DMS153 (cell line): ENCODE measurements at regions not wholly inside any gene's neighbourhood (a gene's known extent, or its start where the extent isn't known, plus 50 kb on each side); places are given as distances from the start of the nearest gene placed in this dataset.

ENCODE experiments used
- DNase-seq: peaks from one replicate; lab custom pipeline; 2025; lab: John Stamatoyannopoulos, UW

- no peak for DNase-seq
Observed at GRCh38 chr15:31555022-31555421, 228.4 kb downstream of the KLF13 start.

- no peak for DNase-seq
Observed at GRCh38 chr15:31556494-31557150, 230.0 kb downstream of the KLF13 start.

GRCh38 chr15:31557899-31558298 is 231.3 kb downstream of the KLF13 start:
- DNase-seq: no peak

- DNase-seq: no peak
Observed at GRCh38 chr15:31558840-31559239, 232.2 kb downstream of the KLF13 start.

- no peak for DNase-seq
Observed at GRCh38 chr15:31559786-31560185, 233.2 kb downstream of the KLF13 start.

- no peak for DNase-seq
Observed at GRCh38 chr15:31560643-31561042, 234.0 kb downstream of the KLF13 start.

- DNase-seq: no peak
Observed at GRCh38 chr15:31561156-31561555, 234.5 kb downstream of the KLF13 start.

GRCh38 chr15:31563001-31563400 is 236.4 kb downstream of the KLF13 start:
- DNase-seq: no peak

GRCh38 chr15:31563421-31563820 is 236.8 kb downstream of the KLF13 start:
- DNase-seq: no peak

GRCh38 chr15:31567861-31568260 is 241.2 kb downstream of the KLF13 start:
- no peak for DNase-seq

GRCh38 chr15:31569836-31570235 is 243.2 kb downstream of the KLF13 start:
- DNase-seq: no peak

- DNase-seq: no peak
Observed at GRCh38 chr15:31570591-31570990, 244.0 kb downstream of the KLF13 start.

GRCh38 chr15:31571676-31572075 is 245.0 kb downstream of the KLF13 start:
- DNase-seq: no peak

GRCh38 chr15:31573759-31574158 is 247.1 kb downstream of the KLF13 start:
- DNase-seq: no peak

GRCh38 chr15:31574766-31575165 is 248.1 kb downstream of the KLF13 start:
- DNase-seq: no peak

- DNase-seq: no peak
Observed at GRCh38 chr15:31577108-31577507, 250.5 kb downstream of the KLF13 start.

GRCh38 chr15:31579282-31579681 is 252.6 kb downstream of the KLF13 start:
- no peak for DNase-seq

GRCh38 chr15:31579976-31580375 is 253.3 kb downstream of the KLF13 start:
- no peak for DNase-seq

GRCh38 chr15:31584195-31584594 is 257.6 kb downstream of the KLF13 start:
- DNase-seq: no peak

- DNase-seq: no peak
Observed at GRCh38 chr15:31585240-31585639, 258.6 kb downstream of the KLF13 start.

- no peak for DNase-seq
Observed at GRCh38 chr15:31586841-31587240, 260.2 kb downstream of the KLF13 start.

GRCh38 chr15:31587583-31587982 is 260.9 kb downstream of the KLF13 start:
- DNase-seq: no peak

- DNase-seq: no peak
Observed at GRCh38 chr15:31590609-31591008, 264.0 kb downstream of the KLF13 start.

GRCh38 chr15:31591908-31592307 is 265.3 kb downstream of the KLF13 start:
- no peak for DNase-seq

- DNase-seq: no peak
Observed at GRCh38 chr15:31597466-31597865, 270.8 kb downstream of the KLF13 start.
